Astrocyte of the cerebellum (primary cell): ENCODE measurements at regions not wholly inside any gene's neighbourhood (a gene's known extent, or its start where the extent isn't known, plus 50 kb on each side); places are given as distances from the start of the nearest gene placed in this dataset.
"Not testable (repeated sequence)": the region's sequence is repeated elsewhere in the genome, so short reads cannot be mapped to it uniquely, and the experiment has no call there.

Source experiments
- DNase-seq: peaks from one replicate; pipeline ENCODE4 v3.0.0-alpha.2; 2011; ENCODE audit warnings: low read depth
- H3K4me3 ChIP-seq: 2 replicates; pipeline ENCODE4 v1.5.1; 2011; ENCODE audit warnings: mild to moderate bottlenecking, low read depth, low read length, moderate library complexity
- CTCF ChIP-seq: IDR thresholded peaks from 2 replicates; pipeline ENCODE4 v1.5.1; 2012; ENCODE audit warnings: low read length, low read depth, moderate library complexity, mild to moderate bottlenecking; ENCODE audit errors: missing control alignments
- in situ Hi-C: cut with HindIII; loops from 2 replicates; pipeline ENCODE4 v1.10.0; 2017; ENCODE audit warnings: low sequenced_read_pairs

GRCh38 chr17:30600060-30600829 is 123.0 kb downstream of the GOSR1 start:
- peak; percentile 57 for TF ChIP-seq CTCF
- peak; percentile 48 for DNase-seq
- H3K4me3 ChIP-seq, result peak overlapping the region; percentile 83
- in situ Hi-C loops, result no loop called here

GRCh38 chr17:30599428-30600059 is 122.3 kb downstream of the GOSR1 start:
- in situ Hi-C loops, result no loop called here

GRCh38 chr17:30597776-30598288 is 120.6 kb downstream of the GOSR1 start:
- no peak overlapping the region for H3K4me3 ChIP-seq
- in situ Hi-C loops, result no loop called here
- DNase-seq, result no peak
- no peak for TF ChIP-seq CTCF

More at GRCh38 chr17:30599428-30600059, 122.3 kb downstream of the GOSR1 start:
- no peak for DNase-seq
- peak overlapping the region; percentile 83 for H3K4me3 ChIP-seq
- TF ChIP-seq CTCF, result no peak

- in situ Hi-C loops, H3K4me3 ChIP-seq, DNase-seq: not testable (repeated sequence)
These were observed 120.0 kb downstream of the GOSR1 start for GRCh38 chr17:30596948-30597775.

GRCh38 chr17:30594953-30595371 is 117.8 kb downstream of the GOSR1 start:
- DNase-seq, H3K4me3 ChIP-seq, in situ Hi-C loops: not testable (repeated sequence)

GRCh38 chr17:30594223-30594952 is 117.2 kb downstream of the GOSR1 start:
- in situ Hi-C loops, result no loop called here
- no peak for TF ChIP-seq CTCF
- DNase-seq, result no peak
- H3K4me3 ChIP-seq, result no peak overlapping the region
